ENCODE measurements at regions not wholly inside any gene's neighbourhood (a gene's known extent, or its start where the extent isn't known, plus 50 kb on each side); places are given as distances from the start of the nearest gene placed in this dataset.

DNA sequence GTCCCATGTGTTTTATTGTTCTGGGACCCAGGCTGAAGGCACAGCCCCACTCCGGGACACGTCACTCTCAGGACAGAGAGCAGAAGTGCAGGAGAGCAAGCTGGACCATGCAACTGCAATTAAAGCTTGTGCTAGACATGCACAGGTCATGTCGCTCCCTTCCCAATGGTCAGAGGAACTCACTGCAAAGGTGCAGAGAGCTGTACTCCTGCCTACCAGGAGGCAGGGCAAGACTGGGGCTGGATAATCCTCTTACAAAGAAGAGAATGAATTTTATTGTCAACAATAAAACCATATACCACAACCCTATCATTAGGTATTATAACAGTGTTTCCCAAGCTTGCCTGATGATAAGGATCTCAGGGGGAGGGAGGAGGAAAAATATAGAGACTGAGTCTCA lies 74.0 kb upstream of the NEK6 start:
- no peaks in the 10 kb centered on the region for H3K36me3 ChIP-seq
- no peaks in the 10 kb centered on the region for H3K27me3 ChIP-seq
- intact Hi-C loops (cut with DNase I) = no loop called here
- no peaks in the 10 kb centered on the region for H3K4me1 ChIP-seq
- H3K4me3 ChIP-seq = no peak overlapping the region
- H3K27ac ChIP-seq = no peak overlapping the region
- no peak for DNase-seq (ENCODE audit: low spot score in 2 of 2)
- H3K9me3 ChIP-seq = no peaks in the 10 kb centered on the region
- TF ChIP-seq, protein P1, sequence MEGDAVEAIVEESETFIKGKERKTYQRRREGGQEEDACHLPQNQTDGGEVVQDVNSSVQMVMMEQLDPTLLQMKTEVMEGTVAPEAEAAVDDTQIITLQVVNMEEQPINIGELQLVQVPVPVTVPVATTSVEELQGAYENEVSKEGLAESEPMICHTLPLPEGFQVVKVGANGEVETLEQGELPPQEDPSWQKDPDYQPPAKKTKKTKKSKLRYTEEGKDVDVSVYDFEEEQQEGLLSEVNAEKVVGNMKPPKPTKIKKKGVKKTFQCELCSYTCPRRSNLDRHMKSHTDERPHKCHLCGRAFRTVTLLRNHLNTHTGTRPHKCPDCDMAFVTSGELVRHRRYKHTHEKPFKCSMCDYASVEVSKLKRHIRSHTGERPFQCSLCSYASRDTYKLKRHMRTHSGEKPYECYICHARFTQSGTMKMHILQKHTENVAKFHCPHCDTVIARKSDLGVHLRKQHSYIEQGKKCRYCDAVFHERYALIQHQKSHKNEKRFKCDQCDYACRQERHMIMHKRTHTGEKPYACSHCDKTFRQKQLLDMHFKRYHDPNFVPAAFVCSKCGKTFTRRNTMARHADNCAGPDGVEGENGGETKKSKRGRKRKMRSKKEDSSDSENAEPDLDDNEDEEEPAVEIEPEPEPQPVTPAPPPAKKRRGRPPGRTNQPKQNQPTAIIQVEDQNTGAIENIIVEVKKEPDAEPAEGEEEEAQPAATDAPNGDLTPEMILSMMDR (IDR thresholded peaks at IDR 0.05) = no peak

DNA sequence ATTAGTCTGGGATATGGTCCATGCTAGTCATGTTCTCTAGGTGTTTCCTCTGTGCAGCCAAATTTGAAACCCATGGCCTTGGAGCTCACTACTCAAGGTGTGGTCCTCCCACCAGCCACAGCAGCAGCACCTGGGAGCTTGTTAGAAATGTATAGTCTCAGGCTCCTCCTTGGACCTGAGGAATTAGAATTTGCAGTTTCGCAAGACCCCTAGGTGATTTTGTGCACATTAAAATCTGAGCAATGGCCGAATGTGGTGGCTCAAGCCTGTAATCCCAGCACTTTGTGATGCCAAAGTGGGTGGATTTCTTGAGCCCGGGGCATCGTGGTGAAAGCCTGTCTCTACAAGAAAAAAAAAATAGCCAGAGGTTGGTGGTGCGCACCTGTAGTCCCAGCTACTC lies 72.3 kb upstream of the NEK6 start:
- TF ChIP-seq, protein P1 (IDR thresholded peaks at IDR 0.05) = no peak
- Histone ChIP-seq H3K4me1 (no peaks in the 10 kb centered on the region), H3K9me3 (no peaks in the 10 kb centered on the region), H3K4me3 (no peak overlapping the region), H3K27ac (no peak overlapping the region), H3K36me3 (no peaks in the 10 kb centered on the region), H3K27me3 (no peaks in the 10 kb centered on the region)
- no peak for DNase-seq (ENCODE audit: low spot score in 2 of 2)
- intact Hi-C loops (cut with DNase I) = no loop called here

DNA sequence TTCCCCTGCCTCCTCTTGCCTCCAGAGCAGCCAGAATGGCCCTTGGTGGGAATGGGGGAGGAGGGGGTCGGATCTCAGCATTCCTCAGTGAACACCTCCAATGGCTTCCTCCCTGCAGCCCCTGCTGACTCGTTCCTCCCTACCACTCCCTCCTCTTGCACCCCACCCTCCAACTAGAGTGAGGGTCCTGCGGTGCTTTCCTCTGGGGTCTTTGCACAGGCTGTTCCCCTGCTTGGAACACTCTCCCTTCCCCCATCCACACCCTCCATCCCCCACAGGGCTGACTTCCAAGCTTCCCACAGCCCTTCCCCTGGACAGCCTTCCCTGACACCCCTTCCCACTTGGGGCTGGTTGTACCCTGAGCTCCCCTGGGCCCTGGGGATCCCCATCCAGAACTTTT lies 70.4 kb upstream of the NEK6 start:
- Histone ChIP-seq H3K9me3 (no peaks in the 10 kb centered on the region), H3K4me3 (no peak overlapping the region), H3K27ac (no peak overlapping the region), H3K36me3 (no peaks in the 10 kb centered on the region), H3K27me3 (no peaks in the 10 kb centered on the region), H3K4me1 (no peaks in the 10 kb centered on the region)
- intact Hi-C loops (cut with DNase I) = no loop called here
- TF ChIP-seq, protein P1 (IDR thresholded peaks at IDR 0.05) = no peak
- no peak for DNase-seq (ENCODE audit: low spot score in 2 of 2)

DNA sequence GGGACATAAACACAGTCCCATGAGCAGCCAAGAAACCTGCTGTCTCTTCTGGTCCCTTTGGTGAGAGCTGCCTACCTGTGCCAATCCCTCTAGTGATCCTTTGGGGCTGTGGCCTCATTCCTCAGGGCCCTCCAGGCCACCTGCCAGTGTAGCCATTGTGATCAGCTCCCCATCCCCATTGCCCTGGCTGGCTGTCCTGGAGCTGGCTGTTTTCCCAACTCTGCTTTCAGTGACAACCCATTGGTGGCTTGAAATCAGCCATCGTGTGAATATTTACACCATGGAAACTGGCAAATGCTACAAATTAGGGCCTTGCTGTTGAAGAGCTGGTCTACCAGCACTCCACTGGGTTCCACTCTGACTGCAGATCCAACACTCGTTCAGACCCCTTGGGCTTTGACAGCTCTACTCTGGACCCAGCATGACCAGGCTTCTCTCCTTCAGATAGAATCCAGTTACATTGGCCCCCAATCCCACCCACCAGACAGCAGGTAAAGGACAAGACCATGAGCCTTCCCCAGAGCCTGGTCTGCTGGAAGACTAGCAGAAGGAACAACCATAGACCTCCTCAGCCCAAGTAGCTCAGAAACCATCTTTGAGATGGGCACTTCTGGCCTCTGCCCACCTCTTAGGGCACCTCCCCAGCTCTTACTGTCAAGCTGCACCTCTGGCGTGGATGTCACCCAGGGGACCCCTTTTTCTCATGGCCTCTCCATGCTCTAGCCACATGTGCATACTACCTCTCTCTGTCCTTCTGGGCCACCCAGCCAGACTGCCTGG lies 69.2 kb upstream of the NEK6 start:
- no peaks in the 10 kb centered on the region for H3K9me3 ChIP-seq
- H3K27me3 ChIP-seq = no peaks in the 10 kb centered on the region
- no peaks in the 10 kb centered on the region for H3K36me3 ChIP-seq
- H3K4me1 ChIP-seq = no peaks in the 10 kb centered on the region
- no peak overlapping the region for H3K4me3 ChIP-seq
- TF ChIP-seq, protein P1 (IDR thresholded peaks at IDR 0.05) = no peak
- intact Hi-C loops (cut with DNase I) = no loop called here
- no peak overlapping the region for H3K27ac ChIP-seq
- DNase-seq (ENCODE audit: low spot score in 2 of 2) = peak in 1 of 2 donors; percentile 35

DNA sequence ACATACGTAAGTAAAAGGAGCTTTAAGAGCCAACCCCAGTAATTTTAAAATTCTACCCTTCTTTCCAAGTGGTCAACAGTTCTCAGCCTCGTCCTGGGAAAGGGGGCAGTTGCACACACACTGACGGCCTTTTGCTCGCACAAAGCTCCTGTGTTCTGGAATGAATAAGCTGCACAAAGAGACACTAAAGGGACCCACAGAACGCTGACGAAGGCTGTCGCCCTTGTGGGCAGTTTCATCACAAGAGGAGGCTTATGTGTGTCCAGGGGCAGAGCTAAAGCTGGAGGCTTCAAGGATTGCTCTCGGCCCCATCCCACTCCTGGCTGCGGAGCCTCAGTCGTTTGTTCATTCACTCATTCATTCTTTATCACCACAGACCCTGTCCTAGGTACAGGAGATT lies 67.0 kb upstream of the NEK6 start:
- no peak overlapping the region for H3K4me3 ChIP-seq
- H3K36me3 ChIP-seq = no peaks in the 10 kb centered on the region
- H3K27ac ChIP-seq = no peak overlapping the region
- intact Hi-C loops (cut with DNase I) = no loop called here
- H3K27me3 ChIP-seq = no peaks in the 10 kb centered on the region
- no peaks in the 10 kb centered on the region for H3K9me3 ChIP-seq
- TF ChIP-seq, protein P1 (IDR thresholded peaks at IDR 0.05) = no peak
- peak in 1 of 2 donors; percentile 52 for DNase-seq (ENCODE audit: low spot score in 2 of 2)
- no peaks in the 10 kb centered on the region for H3K4me1 ChIP-seq

All from ascending aorta (tissue), 2 donors.